D721Med (cell line): ENCODE measurements at regions not wholly inside any gene's neighbourhood (a gene's known extent, or its start where the extent isn't known, plus 50 kb on each side); places are given as distances from the start of the nearest gene placed in this dataset.

Experiments used
- DNase-seq: peaks from one replicate; pipeline ENCODE4 v3.0.0; 2011; ENCODE audit warnings: low spot score; ENCODE audit not compliant: insufficient read length
- FAIRE-seq: peaks from 2 replicates; lab custom pipeline; 2011; peaks lifted over from hg19 to GRCh38; lab: Jason Lieb, UNC
- TF ChIP-seq, protein P1 (sequence below): IDR thresholded peaks from 2 replicates; pipeline ENCODE4 v1.5.1; 2012; ENCODE audit warnings: mild to moderate bottlenecking, control low read depth; ENCODE audit not compliant: insufficient read depth; ENCODE audit errors: missing control alignments

DNA sequence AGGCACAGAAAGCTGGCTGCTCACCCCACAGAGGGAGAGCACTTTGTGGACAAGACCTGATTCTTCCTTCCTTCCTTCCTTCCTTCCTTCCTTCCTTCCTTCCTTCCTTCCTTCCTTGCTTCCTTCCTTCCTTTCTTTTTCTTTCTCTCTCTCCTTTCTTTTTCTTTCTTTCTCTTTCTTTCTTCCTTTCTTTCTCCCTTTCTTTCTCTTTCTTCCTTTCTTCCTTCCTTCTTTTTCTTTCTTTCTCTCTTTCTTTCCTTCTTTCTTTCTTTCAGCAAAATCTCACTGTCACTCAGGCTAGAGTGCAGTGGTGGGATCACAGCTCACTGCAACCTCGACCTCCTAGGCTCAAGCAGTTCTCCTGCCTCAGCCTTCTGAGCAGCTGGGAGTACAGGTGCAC lies 263.9 kb downstream of the UQCRFS1 start:
- TF ChIP-seq, protein P1, sequence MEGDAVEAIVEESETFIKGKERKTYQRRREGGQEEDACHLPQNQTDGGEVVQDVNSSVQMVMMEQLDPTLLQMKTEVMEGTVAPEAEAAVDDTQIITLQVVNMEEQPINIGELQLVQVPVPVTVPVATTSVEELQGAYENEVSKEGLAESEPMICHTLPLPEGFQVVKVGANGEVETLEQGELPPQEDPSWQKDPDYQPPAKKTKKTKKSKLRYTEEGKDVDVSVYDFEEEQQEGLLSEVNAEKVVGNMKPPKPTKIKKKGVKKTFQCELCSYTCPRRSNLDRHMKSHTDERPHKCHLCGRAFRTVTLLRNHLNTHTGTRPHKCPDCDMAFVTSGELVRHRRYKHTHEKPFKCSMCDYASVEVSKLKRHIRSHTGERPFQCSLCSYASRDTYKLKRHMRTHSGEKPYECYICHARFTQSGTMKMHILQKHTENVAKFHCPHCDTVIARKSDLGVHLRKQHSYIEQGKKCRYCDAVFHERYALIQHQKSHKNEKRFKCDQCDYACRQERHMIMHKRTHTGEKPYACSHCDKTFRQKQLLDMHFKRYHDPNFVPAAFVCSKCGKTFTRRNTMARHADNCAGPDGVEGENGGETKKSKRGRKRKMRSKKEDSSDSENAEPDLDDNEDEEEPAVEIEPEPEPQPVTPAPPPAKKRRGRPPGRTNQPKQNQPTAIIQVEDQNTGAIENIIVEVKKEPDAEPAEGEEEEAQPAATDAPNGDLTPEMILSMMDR, result no peak
- no peak for DNase-seq
- FAIRE-seq, result no peak

DNA sequence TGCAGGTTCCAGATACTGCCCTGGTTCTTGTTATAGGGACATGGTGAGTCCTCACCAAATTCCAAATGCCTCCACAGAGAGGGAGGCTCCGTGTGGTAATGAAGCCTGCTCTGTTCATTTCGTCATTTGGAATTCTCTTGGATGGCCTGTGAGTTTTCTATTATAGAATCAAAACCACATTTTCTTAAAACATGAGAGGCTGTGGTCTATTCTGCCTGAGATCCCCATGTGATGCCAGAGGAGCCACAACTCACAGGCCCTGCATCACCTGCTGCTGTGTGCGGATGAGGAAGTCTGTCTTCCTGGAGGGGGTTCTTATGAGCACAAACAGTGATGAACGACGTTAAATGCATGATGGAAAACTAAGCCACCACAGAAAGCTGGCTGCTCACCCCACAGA lies 264.4 kb downstream of the UQCRFS1 start:
- DNase-seq (no peak), FAIRE-seq (no peak)
- TF ChIP-seq, protein P1, result no peak

GRCh38 chr19:28948026-28948425 lies 264.9 kb downstream of the UQCRFS1 start:
- FAIRE-seq, result no peak

DNA sequence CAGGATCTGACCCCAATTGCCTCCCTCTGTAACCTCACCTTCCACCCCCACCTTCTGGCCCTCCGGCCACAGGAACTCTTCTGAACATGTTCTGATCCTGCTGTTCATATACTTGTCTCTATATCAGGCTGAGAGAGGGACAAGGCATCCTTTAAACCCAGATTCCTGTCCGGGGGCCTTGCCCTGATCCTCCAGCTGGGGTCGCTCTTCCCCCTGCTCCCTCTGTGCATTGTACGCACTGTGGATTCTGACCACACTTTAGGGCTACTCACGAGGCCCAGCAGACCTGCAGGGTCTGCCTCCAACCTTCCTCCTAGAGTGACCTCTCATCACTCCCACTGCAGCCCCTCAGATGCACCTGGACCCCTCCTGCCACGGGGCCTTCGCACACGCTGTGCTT lies 269.3 kb downstream of the UQCRFS1 start:
- no peak for DNase-seq
- FAIRE-seq, result no peak
- TF ChIP-seq, protein P1, result no peak

More at GRCh38 chr19:28948026-28948425, 264.9 kb downstream of the UQCRFS1 start:
- TF ChIP-seq, protein P1, result no peak
- DNase-seq, result no peak

- DNase-seq (no peak), FAIRE-seq (no peak)
- TF ChIP-seq, protein P1, result no peak
These were observed 271.1 kb downstream of the UQCRFS1 start for GRCh38 chr19:28941833-28942232.

DNA sequence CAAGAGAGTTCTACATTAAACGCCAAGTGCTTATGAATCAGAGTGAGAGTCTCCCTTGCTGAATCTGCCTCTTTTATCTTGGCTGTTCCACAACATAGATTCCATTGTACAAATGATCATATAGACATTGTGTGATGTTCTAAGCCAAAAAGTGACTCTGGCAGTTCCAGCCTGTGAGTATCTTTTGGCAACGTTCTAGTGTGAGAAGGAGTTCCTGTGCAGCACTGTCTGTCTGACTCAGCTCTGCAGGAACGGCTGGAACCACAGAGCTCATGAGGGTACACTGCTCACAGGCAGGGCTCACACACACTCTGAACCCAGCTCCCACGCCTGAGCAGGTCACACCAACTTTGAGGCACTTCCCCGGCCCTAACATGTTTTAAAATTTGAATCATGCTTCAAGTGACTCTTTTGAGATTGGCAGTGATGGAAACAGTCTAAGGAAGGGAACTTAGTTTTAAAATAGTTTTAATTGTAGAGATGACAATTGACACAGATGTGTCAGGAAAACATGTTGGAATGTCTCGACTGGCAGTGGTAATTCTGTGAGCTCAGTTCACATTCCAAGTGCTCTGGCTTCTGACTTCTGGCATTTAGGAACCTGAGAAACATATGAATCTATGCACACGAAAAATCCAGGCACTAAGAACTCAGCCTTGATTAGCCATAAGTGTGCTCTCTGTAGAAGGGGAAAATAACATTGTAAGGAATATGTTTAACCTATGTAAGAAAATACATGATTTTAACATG lies 272.0 kb downstream of the UQCRFS1 start:
- DNase-seq (no peak), FAIRE-seq (no peak)
- TF ChIP-seq, protein P1, result no peak

- no peak for FAIRE-seq
- TF ChIP-seq, protein P1, result no peak
- no peak for DNase-seq
These were observed 273.7 kb downstream of the UQCRFS1 start for GRCh38 chr19:28939236-28939635.
